Activated T-cell treated with anti-CD3 and anti-CD28 coated beads, Interleukin-2, amount 50 U/mL, for 1 hour (primary cell): ENCODE measurements at regions not wholly inside any gene's neighbourhood (a gene's known extent, or its start where the extent isn't known, plus 50 kb on each side); places are given as distances from the start of the nearest gene placed in this dataset.

ENCODE experiments used
- DNase-seq: peaks from one replicate; pipeline ENCODE4 v3.0.0-alpha.2; 2020

DNA sequence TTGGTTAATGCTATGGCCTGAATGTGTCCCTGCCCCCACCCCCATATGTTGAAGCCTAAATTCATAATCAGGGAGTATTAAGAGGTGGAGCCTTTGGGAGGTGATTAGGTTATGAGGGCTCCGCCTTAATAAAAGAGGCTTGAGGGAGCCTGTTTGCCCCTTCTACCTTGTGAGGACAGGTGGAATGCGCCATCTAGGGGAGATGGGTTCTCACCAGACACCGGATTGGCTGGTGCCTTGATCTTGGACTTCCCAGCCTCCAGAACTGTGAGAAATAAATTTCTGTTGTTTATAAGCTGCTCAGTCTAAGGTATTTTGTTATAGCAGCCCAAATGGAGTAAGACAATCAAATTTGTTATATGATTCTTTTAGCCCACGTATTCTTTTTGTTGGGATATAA, 148.3 kb downstream of the PTCSC3 start:
- no peak for DNase-seq

DNA sequence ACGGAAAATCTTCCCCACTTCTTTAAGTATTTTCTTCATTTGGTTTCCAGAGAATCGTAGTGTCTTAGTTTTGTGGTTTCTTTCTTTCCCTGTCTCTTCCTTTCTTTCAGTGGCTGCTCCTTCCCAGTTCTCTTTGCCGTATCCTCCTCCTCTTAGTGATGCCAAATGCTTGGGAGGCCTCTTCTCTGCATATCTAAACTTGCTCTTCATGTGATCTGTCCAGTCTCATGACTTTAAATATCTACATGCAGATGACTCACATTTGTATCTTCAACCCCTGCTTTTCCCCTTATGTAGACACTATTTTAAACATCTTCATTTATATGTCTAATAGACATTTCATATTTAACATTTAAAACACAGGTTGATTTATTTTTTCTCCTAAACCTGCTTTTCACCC, 149.2 kb downstream of the PTCSC3 start:
- no peak for DNase-seq

- no peak for DNase-seq
Observed at GRCh38 chr14:36022765-36023410, 153.6 kb downstream of the PTCSC3 start.

- no peak for DNase-seq
Observed at GRCh38 chr14:36021591-36022320, 154.8 kb downstream of the PTCSC3 start.

- DNase-seq: no peak
Observed at GRCh38 chr14:36021030-36021422, 155.5 kb downstream of the PTCSC3 start.

- no peak for DNase-seq
Observed at GRCh38 chr14:36020120-36021029, 156.1 kb downstream of the PTCSC3 start.

DNA sequence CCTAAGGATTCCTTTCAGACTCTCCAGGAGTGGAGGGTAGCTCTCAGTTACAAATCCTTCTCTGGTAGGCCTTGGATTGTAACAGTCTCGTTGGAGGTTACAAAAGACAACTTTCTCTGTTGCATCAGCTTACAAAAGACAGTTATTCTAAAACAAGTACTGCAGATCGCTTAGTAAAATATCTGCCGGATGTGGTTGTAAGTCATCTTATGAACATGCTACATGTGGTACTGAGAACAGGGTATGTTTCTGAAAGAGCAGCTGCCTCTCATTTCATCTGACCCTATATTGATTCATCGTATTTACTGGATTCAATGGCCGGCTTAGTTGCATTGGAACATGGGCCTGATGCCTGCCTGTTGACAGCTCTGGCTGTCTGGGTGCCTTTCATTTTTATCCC, 157.4 kb downstream of the PTCSC3 start:
- no peak for DNase-seq

GRCh38 chr14:36014236-36014635, 162.3 kb downstream of the PTCSC3 start:
- DNase-seq: no peak

DNA sequence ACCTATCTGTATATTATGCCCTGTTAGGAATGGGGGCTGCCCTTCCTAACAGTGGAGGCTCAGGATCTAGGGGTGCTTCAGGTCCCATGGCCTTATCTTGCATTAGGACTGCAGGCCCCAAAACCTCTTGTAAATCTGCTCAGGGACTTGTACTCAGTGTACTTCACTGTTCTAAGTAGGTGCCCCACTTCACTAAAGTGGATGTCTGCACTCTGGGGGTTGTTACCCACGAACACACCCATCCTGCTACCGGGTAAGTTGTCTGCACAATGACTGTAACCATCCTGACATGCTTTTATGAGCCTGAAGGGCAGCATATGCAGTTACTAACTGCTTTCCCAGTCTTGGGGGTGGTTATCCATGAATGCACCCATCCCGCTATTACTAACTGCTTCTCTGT, 163.0 kb downstream of the PTCSC3 start:
- no peak for DNase-seq

- no peak for DNase-seq
Observed at GRCh38 chr14:36012621-36013020, 163.9 kb downstream of the PTCSC3 start.

DNA sequence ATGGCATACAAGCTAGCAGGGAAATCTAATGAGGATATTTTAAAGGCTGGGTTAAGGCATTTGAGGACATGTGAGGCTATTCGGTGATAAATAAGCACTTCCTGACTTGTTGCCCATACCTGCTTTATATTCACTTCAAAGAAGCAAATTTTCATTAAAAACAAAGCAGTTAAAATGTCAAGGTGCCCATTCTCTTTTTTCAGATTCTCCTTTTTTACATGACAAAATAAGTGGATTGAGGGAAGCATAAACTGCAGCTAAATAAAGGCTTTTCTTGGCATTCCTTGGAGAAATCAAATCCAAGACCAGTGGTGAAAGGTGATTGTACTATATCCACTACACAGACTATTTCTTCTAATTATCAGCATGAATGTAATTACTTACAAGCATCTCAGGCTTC, 166.9 kb downstream of the PTCSC3 start:
- DNase-seq: no peak

- DNase-seq: no peak
Observed at GRCh38 chr14:36006623-36007022, 169.9 kb downstream of the PTCSC3 start.

- no peak for DNase-seq
Observed at GRCh38 chr14:36005670-36006069, 170.9 kb downstream of the PTCSC3 start.

DNA sequence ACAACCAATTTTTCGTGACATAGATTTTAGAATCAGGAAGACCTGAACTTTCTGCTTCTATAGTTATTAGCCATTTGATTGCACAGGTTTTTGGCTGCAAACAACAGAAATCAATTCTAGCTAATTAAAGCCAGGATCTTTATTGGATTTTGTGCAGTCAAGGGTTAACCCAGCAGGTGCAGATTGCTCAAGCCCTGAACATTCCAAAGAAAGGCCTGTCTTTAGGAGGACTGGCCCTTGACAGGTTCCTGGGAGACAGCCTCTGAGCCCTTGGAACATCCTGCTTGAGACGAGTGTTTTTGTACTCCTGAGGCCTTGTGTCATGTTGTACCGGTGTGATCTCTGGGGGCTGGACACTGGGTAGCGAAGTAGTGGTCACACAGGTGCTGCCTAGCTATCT, 174.6 kb downstream of the PTCSC3 start:
- DNase-seq: no peak

- DNase-seq: no peak
Observed at GRCh38 chr14:35999294-35999693, 173.2 kb downstream of the BRMS1L start.

DNA sequence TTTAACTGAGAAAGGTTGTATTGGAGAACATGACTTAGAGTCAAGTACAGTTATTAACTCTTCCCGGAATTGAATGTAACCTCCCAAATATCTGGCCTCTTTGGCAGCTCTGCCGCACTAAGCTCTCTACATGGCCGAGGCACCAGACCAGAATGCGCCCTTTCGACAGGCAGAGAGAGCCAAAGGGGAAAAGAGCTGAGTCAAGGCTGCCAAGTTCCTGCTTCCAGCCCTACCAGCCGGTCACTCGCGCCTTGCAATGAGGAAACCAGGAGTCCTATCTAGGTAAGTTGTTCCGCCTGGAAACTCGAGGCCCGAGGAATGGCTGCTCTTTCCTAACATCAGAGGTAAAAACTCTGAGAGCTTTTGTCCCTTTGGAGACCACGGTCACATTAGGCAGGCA, 172.2 kb downstream of the BRMS1L start:
- DNase-seq: no peak

- DNase-seq: no peak
Observed at GRCh38 chr14:35993684-35993960, 167.5 kb downstream of the BRMS1L start.

GRCh38 chr14:35992816-35993683, 166.9 kb downstream of the BRMS1L start:
- no peak for DNase-seq

- no peak for DNase-seq
Observed at GRCh38 chr14:35991356-35991755, 165.2 kb downstream of the BRMS1L start.

DNA sequence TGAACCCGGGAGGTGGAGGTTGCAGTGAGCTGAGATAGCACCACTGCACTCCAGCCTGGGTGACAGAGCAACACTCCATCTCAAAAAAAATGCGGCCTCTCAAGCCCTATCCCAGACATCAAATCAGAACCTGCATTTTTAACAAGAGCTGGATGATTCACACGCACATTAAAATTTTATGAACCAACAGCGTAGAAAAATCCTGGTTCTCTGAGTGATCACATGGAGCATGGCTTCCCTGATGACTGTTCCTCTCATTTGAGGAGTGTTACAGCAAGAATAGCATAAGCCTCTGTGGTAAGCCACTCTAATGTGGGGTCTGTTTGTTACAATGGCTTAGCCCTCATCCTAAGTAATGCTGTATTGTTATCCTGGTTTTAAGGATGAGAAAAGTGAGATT, 163.6 kb downstream of the BRMS1L start:
- DNase-seq: no peak

DNA sequence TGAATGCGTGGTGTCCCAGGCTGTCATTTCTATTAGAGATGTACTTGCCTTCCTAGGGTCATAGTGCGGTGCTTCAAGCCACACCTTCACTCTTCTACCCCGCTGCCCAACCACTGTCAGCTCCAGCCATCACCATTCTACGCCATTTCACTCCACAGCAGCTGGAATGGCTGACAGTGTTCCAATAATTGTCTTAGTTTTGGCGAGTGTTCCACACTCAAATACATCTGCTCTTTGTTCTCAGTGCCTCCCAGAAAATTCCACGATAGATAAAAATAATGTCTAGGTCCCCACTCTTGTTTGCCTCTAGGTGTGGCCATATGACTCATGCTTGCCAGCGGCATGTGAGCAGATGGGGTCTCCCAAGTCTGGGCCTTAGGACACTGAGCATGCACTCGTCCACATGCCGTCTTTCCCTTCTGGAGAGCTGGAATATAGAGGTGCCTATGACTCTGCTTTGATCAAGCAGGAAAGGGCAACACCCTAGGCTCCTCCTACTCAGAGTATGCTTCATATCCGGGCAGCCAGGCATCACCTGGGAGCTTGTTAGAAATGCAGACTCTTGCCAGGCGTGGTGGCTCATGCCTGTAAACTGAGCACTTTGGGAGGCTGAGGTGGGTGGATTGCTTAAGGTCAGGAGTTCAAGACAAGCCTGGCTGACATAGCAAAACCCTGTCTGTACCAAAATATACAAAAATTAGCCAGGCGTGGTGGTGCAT, 163.0 kb downstream of the BRMS1L start:
- no peak for DNase-seq

GRCh38 chr14:35988550-35988949, 162.4 kb downstream of the BRMS1L start:
- DNase-seq: no peak
